ENCODE measurements at regions not wholly inside any gene's neighbourhood (a gene's known extent, or its start where the extent isn't known, plus 50 kb on each side); places are given as distances from the start of the nearest gene placed in this dataset.

DNA sequence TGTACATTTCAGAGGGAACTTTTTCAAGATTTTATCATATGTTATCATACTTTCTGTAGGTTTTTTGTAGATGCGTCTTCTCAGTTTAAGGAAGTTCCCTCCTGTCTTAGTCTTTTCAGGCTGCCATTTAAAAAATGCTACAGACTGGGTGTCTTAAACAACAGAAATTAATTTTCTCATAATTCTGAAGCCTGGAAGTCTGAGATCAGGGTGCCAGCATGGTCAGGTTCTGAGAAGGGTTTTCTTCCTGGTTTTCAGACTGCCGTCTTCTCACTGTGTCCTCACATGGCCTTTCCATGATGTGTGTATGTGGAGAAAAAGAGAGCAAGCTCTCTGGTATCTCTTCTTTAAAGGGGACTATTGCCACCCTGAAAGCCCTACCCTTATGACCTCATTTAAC, 189.9 kb upstream of the SOX2 start:
- TF ChIP-seq, protein P1, sequence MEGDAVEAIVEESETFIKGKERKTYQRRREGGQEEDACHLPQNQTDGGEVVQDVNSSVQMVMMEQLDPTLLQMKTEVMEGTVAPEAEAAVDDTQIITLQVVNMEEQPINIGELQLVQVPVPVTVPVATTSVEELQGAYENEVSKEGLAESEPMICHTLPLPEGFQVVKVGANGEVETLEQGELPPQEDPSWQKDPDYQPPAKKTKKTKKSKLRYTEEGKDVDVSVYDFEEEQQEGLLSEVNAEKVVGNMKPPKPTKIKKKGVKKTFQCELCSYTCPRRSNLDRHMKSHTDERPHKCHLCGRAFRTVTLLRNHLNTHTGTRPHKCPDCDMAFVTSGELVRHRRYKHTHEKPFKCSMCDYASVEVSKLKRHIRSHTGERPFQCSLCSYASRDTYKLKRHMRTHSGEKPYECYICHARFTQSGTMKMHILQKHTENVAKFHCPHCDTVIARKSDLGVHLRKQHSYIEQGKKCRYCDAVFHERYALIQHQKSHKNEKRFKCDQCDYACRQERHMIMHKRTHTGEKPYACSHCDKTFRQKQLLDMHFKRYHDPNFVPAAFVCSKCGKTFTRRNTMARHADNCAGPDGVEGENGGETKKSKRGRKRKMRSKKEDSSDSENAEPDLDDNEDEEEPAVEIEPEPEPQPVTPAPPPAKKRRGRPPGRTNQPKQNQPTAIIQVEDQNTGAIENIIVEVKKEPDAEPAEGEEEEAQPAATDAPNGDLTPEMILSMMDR (conservative IDR thresholded peaks at IDR 0.05; ENCODE audit: low read depth, low read length) = no peak
- TF ChIP-seq EZH2phosphoT487 (IDR thresholded peaks at IDR 0.05; ENCODE audit: borderline replicate concordance, low read length) = no peak
- no peak for TF ChIP-seq EZH2 (IDR thresholded peaks at IDR 0.05; ENCODE audit: low read length, unreplicated experiment)
